ENCODE measurements at regions not wholly inside any gene's neighbourhood (a gene's known extent, or its start where the extent isn't known, plus 50 kb on each side); places are given as distances from the start of the nearest gene placed in this dataset.

DNA sequence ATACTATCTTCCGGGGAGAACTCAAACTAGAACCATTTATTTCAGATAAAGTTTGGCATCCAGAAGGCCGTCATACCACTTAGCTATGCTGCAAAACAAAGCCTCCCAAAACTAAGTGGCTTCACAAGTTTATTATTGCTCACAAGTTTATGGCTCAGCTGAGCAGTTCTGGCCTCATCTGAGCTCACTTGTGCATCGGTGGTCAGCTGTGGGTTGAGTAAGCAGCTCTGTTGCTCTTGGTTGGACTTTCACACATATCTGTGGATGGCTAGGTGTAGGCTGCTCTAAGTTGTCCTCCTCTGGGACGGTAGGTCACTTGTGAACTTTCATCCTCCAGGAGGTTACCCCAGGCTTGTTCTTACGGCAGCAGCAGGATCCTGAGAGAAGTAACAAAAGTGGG is 162.7 kb downstream of the BTG1 start:
- intact Hi-C loops (cut with micrococcal nuclease; ENCODE audit: unreplicated experiment) = no loop called here
- Histone ChIP-seq H4K20me1 (ENCODE audit: insufficient read depth, low read length) (no peaks in the 10 kb centered on the region), H3K4me1 (ENCODE audit: insufficient read depth, low read length, poor library complexity, severe bottlenecking) (no peaks in the 10 kb centered on the region), H3K9me2 (ENCODE audit: insufficient read depth, low read length) (no peaks in the 10 kb centered on the region), H3K36me3 (ENCODE audit: insufficient read depth, low read length) (no peaks in the 10 kb centered on the region), H3K9me3 (ENCODE audit: low read length) (no peaks in the 10 kb centered on the region), H3K79me2 (ENCODE audit: insufficient read depth, low read depth, low read length) (no peaks in the 10 kb centered on the region), H2AFZ (ENCODE audit: low read length) (no peak overlapping the region), H3K4me3 (ENCODE audit: low read depth, low read length, poor library complexity, severe bottlenecking) (no peak overlapping the region), H3K27ac (ENCODE audit: low read depth, low read length, poor library complexity, severe bottlenecking) (no peak overlapping the region), H3K4me2 (ENCODE audit: low read length) (no peak overlapping the region)
- no TSS peak for BruUV-seq (replicated peaks)
- POLR2A ChIA-PET = interaction anchor here (0.8 to 1.1 kb wide), 4 partner anchors 28 to 441 kb away, joined by 3 read pairs; no protein-coding TSS in a partner anchor
- DNase-seq (ENCODE audit: low spot score) = no peak
- CTCF ChIA-PET (ENCODE audit: unreplicated experiment) = no interaction called here
- TF ChIP-seq, protein P1, sequence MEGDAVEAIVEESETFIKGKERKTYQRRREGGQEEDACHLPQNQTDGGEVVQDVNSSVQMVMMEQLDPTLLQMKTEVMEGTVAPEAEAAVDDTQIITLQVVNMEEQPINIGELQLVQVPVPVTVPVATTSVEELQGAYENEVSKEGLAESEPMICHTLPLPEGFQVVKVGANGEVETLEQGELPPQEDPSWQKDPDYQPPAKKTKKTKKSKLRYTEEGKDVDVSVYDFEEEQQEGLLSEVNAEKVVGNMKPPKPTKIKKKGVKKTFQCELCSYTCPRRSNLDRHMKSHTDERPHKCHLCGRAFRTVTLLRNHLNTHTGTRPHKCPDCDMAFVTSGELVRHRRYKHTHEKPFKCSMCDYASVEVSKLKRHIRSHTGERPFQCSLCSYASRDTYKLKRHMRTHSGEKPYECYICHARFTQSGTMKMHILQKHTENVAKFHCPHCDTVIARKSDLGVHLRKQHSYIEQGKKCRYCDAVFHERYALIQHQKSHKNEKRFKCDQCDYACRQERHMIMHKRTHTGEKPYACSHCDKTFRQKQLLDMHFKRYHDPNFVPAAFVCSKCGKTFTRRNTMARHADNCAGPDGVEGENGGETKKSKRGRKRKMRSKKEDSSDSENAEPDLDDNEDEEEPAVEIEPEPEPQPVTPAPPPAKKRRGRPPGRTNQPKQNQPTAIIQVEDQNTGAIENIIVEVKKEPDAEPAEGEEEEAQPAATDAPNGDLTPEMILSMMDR (conservative IDR thresholded peaks at IDR 0.05; ENCODE audit: low read length) = no peak
- TF ChIP-seq EZH2phosphoT487 (IDR thresholded peaks at IDR 0.05; ENCODE audit: borderline replicate concordance, low read depth, low read length) = no peak

DNA sequence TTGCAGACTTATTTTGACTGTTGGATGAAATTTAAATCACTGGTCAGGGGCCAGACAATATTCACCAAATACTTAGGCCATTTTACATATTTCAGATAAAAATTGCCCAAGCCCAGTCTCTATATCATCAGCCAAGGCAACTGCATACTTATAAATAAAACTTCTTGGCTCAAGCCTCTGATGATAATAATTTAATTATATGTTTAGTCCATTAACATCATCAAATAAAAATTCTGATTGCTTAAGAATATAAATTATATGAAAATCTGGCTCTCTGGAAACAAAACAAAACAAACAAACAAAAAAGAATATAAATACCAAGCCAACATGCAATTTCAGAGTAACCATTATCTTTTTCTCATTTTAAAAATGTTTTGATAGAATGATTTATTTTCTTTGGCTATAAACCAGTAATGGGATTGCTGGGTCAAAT is 165.2 kb downstream of the BTG1 start:
- no TSS peak for BruUV-seq (replicated peaks)
- Histone ChIP-seq H3K27ac (ENCODE audit: low read depth, low read length, poor library complexity, severe bottlenecking) (no peak overlapping the region), H3K79me2 (ENCODE audit: insufficient read depth, low read depth, low read length) (no peaks in the 10 kb centered on the region), H3K4me1 (ENCODE audit: insufficient read depth, low read length, poor library complexity, severe bottlenecking) (no peaks in the 10 kb centered on the region), H3K4me2 (ENCODE audit: low read length) (no peak overlapping the region), H3K9me2 (ENCODE audit: insufficient read depth, low read length) (no peaks in the 10 kb centered on the region), H2AFZ (ENCODE audit: low read length) (no peak overlapping the region), H4K20me1 (ENCODE audit: insufficient read depth, low read length) (no peaks in the 10 kb centered on the region), H3K9me3 (ENCODE audit: low read length) (no peaks in the 10 kb centered on the region), H3K36me3 (ENCODE audit: insufficient read depth, low read length) (no peaks in the 10 kb centered on the region), H3K4me3 (ENCODE audit: low read depth, low read length, poor library complexity, severe bottlenecking) (no peak overlapping the region)
- ChIA-PET CTCF (ENCODE audit: unreplicated experiment) (no interaction called here), POLR2A (no interaction called here)
- intact Hi-C loops (cut with micrococcal nuclease; ENCODE audit: unreplicated experiment) = no loop called here
- no peak for DNase-seq (ENCODE audit: low spot score)
- TF ChIP-seq, protein P1 (conservative IDR thresholded peaks at IDR 0.05; ENCODE audit: low read length) = no peak
- no peak for TF ChIP-seq EZH2phosphoT487 (IDR thresholded peaks at IDR 0.05; ENCODE audit: borderline replicate concordance, low read depth, low read length)

DNA sequence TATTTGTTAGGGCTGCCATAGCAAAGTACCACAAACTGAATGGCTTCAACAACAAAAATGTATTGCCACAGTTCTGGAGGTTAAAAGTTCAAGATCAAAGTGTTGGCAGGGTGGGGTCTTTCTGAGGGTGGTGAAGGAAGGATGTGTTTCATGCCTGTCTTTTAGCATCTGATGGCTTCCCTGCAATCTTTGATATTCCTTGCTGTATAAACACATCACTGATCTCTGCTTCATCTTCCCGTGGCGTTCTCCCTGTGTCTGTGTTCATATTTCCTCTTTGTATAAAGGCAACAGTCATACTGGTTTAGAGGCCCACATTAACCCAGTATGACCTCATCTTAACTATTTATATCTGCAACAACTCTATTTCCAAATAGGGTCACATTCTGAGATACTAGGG is 167.5 kb downstream of the BTG1 start:
- Histone ChIP-seq H3K4me3 (ENCODE audit: low read depth, low read length, poor library complexity, severe bottlenecking) (no peak overlapping the region), H2AFZ (ENCODE audit: low read length) (no peak overlapping the region), H3K27ac (ENCODE audit: low read depth, low read length, poor library complexity, severe bottlenecking) (no peak overlapping the region), H3K79me2 (ENCODE audit: insufficient read depth, low read depth, low read length) (no peaks in the 10 kb centered on the region), H3K4me1 (ENCODE audit: insufficient read depth, low read length, poor library complexity, severe bottlenecking) (no peaks in the 10 kb centered on the region), H4K20me1 (ENCODE audit: insufficient read depth, low read length) (no peaks in the 10 kb centered on the region), H3K4me2 (ENCODE audit: low read length) (no peak overlapping the region), H3K9me2 (ENCODE audit: insufficient read depth, low read length) (no peaks in the 10 kb centered on the region), H3K9me3 (ENCODE audit: low read length) (no peaks in the 10 kb centered on the region), H3K36me3 (ENCODE audit: insufficient read depth, low read length) (no peaks in the 10 kb centered on the region)
- intact Hi-C loops (cut with micrococcal nuclease; ENCODE audit: unreplicated experiment) = no loop called here
- ChIA-PET CTCF (ENCODE audit: unreplicated experiment) (no interaction called here), POLR2A (no interaction called here)
- no peak for TF ChIP-seq EZH2phosphoT487 (IDR thresholded peaks at IDR 0.05; ENCODE audit: borderline replicate concordance, low read depth, low read length)
- TF ChIP-seq, protein P1 (conservative IDR thresholded peaks at IDR 0.05; ENCODE audit: low read length) = no peak
- BruUV-seq (replicated peaks) = no TSS peak
- DNase-seq (ENCODE audit: low spot score) = no peak
